ENCODE measurements at regions not wholly inside any gene's neighbourhood (a gene's known extent, or its start where the extent isn't known, plus 50 kb on each side); places are given as distances from the start of the nearest gene placed in this dataset.

DNA sequence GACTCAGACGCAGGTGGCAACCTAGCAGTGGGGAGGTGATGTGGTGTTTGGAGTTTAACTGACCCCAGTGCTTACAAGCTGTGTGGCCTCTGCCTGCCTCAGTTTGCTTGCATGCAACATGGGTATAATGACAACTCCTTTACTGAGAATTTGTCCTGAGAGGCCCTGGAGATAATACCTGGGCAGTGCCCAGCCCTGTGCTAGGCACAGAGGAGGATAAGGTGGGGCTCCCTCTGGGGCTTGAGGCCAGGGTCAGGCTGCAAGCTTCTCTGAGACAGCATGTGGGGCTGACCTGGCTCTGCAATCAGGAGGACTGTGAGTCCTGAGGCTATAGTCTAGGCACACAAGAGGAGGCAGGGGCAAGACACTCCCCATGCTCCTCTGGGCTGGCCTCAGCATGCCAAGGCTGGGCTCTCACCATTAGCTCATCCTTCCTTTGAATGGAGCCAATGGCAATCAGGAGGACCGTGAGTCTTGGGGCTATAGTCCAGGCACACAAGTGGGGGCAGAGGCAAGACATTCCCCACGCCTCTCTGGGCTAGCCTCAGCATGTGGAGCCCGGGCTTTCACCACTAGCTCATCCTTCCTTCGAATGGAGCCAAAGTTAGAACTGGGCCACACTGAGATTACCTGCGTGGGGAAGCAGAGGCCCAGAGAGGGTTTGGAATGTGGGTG is 147.9 kb downstream of the RPS24 start:
- TF ChIP-seq POLR2A (IDR thresholded peaks at IDR 0.05) = no peak
- TF ChIP-seq, protein P1, sequence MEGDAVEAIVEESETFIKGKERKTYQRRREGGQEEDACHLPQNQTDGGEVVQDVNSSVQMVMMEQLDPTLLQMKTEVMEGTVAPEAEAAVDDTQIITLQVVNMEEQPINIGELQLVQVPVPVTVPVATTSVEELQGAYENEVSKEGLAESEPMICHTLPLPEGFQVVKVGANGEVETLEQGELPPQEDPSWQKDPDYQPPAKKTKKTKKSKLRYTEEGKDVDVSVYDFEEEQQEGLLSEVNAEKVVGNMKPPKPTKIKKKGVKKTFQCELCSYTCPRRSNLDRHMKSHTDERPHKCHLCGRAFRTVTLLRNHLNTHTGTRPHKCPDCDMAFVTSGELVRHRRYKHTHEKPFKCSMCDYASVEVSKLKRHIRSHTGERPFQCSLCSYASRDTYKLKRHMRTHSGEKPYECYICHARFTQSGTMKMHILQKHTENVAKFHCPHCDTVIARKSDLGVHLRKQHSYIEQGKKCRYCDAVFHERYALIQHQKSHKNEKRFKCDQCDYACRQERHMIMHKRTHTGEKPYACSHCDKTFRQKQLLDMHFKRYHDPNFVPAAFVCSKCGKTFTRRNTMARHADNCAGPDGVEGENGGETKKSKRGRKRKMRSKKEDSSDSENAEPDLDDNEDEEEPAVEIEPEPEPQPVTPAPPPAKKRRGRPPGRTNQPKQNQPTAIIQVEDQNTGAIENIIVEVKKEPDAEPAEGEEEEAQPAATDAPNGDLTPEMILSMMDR (IDR thresholded peaks at IDR 0.05) = no peak
